ENCODE measurements at regions not wholly inside any gene's neighbourhood (a gene's known extent, or its start where the extent isn't known, plus 50 kb on each side); places are given as distances from the start of the nearest gene placed in this dataset.

DNA sequence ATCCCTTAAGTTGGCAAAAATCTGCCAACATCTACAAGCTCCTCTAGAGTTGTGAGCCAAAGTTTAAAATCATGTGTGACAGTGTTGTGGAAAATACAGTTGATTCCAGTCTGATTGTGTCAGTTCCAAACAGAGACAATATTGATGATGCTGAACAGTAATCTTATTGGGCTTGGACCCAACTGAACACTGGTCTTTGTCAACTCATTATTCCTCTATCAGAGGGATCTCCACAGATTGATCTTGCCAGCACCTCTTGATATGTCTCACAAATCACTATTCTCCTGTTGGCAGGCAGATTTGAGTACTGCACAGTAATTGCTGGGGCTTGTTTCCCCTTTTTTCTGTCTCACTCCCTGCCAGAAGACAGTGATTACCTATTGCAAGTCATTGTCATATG lies 326.6 kb upstream of the DPH6 start:
- TF ChIP-seq ZFX (IDR thresholded peaks at IDR 0.05): no peak
- TF ChIP-seq, protein P1, sequence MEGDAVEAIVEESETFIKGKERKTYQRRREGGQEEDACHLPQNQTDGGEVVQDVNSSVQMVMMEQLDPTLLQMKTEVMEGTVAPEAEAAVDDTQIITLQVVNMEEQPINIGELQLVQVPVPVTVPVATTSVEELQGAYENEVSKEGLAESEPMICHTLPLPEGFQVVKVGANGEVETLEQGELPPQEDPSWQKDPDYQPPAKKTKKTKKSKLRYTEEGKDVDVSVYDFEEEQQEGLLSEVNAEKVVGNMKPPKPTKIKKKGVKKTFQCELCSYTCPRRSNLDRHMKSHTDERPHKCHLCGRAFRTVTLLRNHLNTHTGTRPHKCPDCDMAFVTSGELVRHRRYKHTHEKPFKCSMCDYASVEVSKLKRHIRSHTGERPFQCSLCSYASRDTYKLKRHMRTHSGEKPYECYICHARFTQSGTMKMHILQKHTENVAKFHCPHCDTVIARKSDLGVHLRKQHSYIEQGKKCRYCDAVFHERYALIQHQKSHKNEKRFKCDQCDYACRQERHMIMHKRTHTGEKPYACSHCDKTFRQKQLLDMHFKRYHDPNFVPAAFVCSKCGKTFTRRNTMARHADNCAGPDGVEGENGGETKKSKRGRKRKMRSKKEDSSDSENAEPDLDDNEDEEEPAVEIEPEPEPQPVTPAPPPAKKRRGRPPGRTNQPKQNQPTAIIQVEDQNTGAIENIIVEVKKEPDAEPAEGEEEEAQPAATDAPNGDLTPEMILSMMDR (conservative IDR thresholded peaks at IDR 0.05): no peak

DNA sequence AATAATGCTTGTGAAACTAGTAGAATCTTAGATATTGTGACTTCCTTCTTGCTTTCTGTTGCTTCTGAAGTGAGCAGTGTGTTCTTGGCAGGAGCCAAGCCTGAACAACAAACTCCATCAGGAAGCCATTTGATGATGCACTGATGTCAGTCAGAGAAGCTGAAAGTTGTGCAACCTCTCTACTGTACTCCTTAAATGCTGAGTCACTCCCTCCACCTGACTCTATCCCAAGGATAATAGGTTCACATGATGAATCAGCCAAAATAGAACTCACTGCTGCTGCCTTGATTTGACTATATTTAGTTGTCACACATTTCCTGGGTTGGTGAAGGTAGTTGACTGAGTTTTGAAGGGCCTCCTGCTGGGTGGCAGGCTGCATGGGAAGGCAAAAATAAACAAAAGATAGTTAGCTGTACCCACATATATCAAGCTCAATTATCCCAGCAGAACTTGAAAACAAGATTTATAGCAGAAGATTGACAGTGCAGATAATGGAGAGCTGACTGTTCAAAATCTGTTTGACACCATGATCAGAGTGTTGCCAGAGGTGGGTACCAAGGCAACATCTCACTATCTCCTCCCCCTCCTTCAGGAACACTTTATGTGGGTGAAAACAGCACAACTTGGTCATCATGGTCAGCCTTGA lies 328.4 kb upstream of the DPH6 start:
- no peak overlapping the region for H3K27ac ChIP-seq
- no peak for TF ChIP-seq ZFX (IDR thresholded peaks at IDR 0.05)
- TF ChIP-seq, protein P1 (conservative IDR thresholded peaks at IDR 0.05): no peak

More for the DNA sequence above, 326.6 kb upstream of the DPH6 start:
- no peak overlapping the region for H3K27ac ChIP-seq

DNA sequence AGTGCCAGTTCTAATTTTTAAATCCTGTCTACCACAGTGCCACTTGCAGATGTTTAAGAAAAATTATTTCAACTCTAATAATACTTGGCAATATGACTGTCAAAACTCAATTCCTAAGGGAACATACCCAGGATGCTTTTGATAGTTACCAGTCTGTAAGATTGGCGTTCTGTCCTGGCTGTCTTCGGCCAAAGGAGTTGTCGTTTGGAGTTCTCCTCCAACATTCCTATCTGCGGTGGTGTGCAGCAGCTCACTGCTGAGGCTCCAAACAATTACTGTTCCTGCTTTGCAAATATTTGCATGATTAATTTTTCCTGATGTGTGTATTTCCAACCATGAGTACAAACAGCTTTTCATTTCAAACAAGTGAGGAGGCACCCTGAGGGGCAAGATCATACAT lies 330.8 kb upstream of the DPH6 start:
- H3K27ac ChIP-seq: no peak overlapping the region
- no peak for TF ChIP-seq ZFX (IDR thresholded peaks at IDR 0.05)
- TF ChIP-seq, protein P1 (conservative IDR thresholded peaks at IDR 0.05): no peak

DNA sequence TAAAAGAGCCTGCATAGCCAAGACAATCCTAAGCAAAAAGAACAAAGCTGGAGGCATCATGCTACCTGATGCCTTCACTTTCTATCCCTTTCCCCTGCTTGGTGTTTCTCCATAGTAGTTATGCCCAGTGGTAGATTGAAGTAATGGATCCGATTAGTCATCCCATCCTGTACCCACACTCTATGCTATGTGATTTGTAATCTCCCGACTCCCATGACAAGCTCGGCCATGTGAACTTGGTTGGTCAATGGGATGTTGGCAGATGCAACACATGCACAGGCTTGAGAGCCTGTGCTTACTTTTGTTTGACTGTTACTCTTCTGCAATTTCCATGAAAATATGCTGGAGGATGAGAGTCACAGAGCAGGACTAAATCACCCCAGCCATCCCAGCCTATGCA lies 334.9 kb upstream of the DPH6 start:
- TF ChIP-seq ZFX (IDR thresholded peaks at IDR 0.05): no peak
- TF ChIP-seq, protein P1 (conservative IDR thresholded peaks at IDR 0.05): no peak
- no peak overlapping the region for H3K27ac ChIP-seq

DNA sequence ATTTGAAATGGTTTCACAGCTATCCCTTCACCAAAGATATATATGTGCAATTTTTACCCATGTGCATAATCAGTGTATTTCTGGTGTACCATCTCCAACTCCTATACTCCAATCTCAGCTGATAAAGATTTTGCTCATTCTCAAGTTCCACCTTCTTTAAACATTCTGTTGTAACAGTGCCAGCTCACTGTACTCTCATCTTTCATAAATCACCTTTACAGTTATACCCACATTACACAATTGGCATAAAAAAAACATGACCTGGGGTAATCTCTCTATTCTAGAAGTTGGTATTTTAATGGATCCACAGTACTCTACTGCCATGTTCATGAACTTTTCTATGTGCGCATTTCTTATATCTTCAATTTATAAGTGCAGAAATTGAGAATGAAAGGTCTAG lies 339.9 kb upstream of the DPH6 start:
- no peak overlapping the region for H3K27ac ChIP-seq
- no peak for TF ChIP-seq ZFX (IDR thresholded peaks at IDR 0.05)
- TF ChIP-seq, protein P1 (conservative IDR thresholded peaks at IDR 0.05): no peak

DNA sequence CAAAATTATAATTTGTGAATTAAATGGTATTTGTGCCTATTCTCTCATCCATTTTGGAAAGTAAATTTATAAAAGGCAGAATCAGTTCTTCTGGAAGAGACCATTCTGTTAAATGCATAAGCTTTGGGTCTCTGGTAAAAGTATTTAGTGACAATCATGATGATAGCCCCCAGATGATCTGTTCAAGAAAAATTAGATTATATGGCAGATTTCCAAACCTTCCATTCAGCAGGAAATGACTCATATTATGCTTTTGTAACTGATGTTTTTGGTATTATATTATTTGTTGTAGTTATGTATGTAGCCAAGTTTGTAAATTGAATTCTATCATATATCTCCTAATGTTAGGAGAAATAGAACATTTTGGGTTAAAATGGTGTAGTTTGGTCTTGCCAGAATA lies 340.8 kb upstream of the DPH6 start:
- TF ChIP-seq, protein P1 (conservative IDR thresholded peaks at IDR 0.05): no peak
- TF ChIP-seq ZFX (IDR thresholded peaks at IDR 0.05): no peak
- no peak overlapping the region for H3K27ac ChIP-seq

DNA sequence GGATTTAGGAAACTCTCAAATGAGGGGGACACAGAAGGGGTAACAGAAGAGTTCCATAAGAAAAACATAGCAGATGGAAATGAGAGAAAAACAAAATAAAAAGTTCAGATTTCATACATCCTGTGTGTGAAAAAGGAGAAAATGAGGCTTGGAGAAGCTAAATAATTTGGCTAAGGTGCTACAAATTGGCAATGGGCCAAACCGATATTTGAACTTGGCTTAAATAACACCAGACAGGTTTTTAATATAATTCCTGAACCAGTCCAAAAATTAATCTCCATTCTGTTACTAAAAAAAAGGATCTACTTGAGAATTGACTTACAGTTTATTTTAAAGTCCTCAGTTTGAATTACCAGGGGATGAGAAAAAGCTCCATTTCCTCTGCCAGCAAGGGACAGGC lies 342.9 kb upstream of the DPH6 start:
- TF ChIP-seq ZFX (IDR thresholded peaks at IDR 0.05): no peak
- TF ChIP-seq, protein P1 (conservative IDR thresholded peaks at IDR 0.05): no peak
- H3K27ac ChIP-seq: no peak overlapping the region

All from C4-2B (cell line).